GM12878 (cell line): ENCODE measurements at regions not wholly inside any gene's neighbourhood (a gene's known extent, or its start where the extent isn't known, plus 50 kb on each side); places are given as distances from the start of the nearest gene placed in this dataset.

Experiments used
- ATAC-seq: fragments of 200-7000 bp; cut with Tn5 transposase; 3 replicates; pipeline ENCODE4 v1.9.1; 2020; ENCODE audit warnings: mild to moderate bottlenecking, moderate library complexity
- BruUV-seq: library from RNA; stranded (reverse); fragments of 400-500 nt; replicated peaks from 2 replicates; lab custom pipeline; 2021; lab: Mats Ljungman, UMichigan
- CTCF ChIA-PET: fragments of 300-600 bp; sonication (Branson Sonifier 250); formaldehyde crosslinking; extraction: SDS; loops from one replicate; lab custom pipeline; 2021; ENCODE audit warnings: inconsistent platforms; lab: Yijun Ruan, JAX
- POLR2A ChIA-PET: fragments of 350-600 bp; formaldehyde crosslinking; extraction: SDS; loops from one replicate; lab custom pipeline; 2021; ENCODE audit warnings: inconsistent platforms; lab: Charles Lee
- RAD21 ChIA-PET: fragments of 300-600 bp; sonication (Branson Sonifier 250); formaldehyde crosslinking; loops from one replicate; lab custom pipeline; 2023; ENCODE audit warnings: antibody characterized with exemption; ENCODE audit not compliant: unreplicated experiment; lab: Charles Lee
- SMC1A ChIA-PET: fragments of 300-600 bp; sonication (Branson Sonifier 250); formaldehyde crosslinking; loops from one replicate; lab custom pipeline; 2023; ENCODE audit not compliant: unreplicated experiment, uncharacterized antibody; lab: Charles Lee
- DNase-seq: peaks from one replicate; pipeline ENCODE4 v3.0.0-alpha.2; 2011; ENCODE audit warnings: low read depth, low spot score
- FAIRE-seq: peaks from 3 replicates; lab custom pipeline; 2011; peaks lifted over from hg19 to GRCh38; lab: Jason Lieb, UNC
- H2AFZ ChIP-seq: 2 replicates; pipeline ENCODE4 v1.6.0; 2011; ENCODE audit warnings: low read depth, low read length, control low read depth; ENCODE audit not compliant: control insufficient read depth
- H3K27ac ChIP-seq: 2 replicates; pipeline ENCODE4 v1.5.1; 2011; ENCODE audit warnings: control low read depth; ENCODE audit not compliant: control insufficient read depth, insufficient read depth
- H3K27me3 ChIP-seq, 2 experiments: replicated peaks in 1 of 2; 2 replicates each; pipeline versions ENCODE4 v1.6.0 to v1.6.1; 2011; ENCODE audit warnings: low read length in 1 of 2; ENCODE audit not compliant: control insufficient read depth in 2 of 2, insufficient read depth in 2 of 2
- H3K36me3 ChIP-seq, 2 experiments: 2 replicates each; pipeline ENCODE4 v1.5.1; 2011; ENCODE audit warnings: low read length in 1 of 2; ENCODE audit not compliant: control insufficient read depth in 2 of 2, insufficient read depth in 2 of 2
- H3K4me1 ChIP-seq: 2 replicates; pipeline ENCODE4 v1.6.1; 2011; ENCODE audit warnings: mild to moderate bottlenecking, low read length, moderate library complexity, mixed read lengths; ENCODE audit not compliant: control insufficient read depth, insufficient read depth
- H3K4me2 ChIP-seq: 2 replicates; pipeline ENCODE4 v1.6.0; 2011; ENCODE audit warnings: control low read depth; ENCODE audit not compliant: control insufficient read depth, insufficient read depth
- H3K4me3 ChIP-seq: fragments of 200-600 bp; sonication (generic); 2 replicates; pipeline ENCODE4 v1.5.1; 2016
- H3K79me2 ChIP-seq: 2 replicates; pipeline ENCODE4 v1.6.0; 2011; ENCODE audit warnings: low read length; ENCODE audit not compliant: control insufficient read depth, insufficient read depth
- H3K9ac ChIP-seq: 2 replicates; pipeline ENCODE4 v1.8.0; 2011; ENCODE audit warnings: low read length, control low read depth, mixed read lengths; ENCODE audit not compliant: control insufficient read depth, insufficient read depth
- H3K9me3 ChIP-seq: replicated peaks from 3 replicates; pipeline ENCODE4 v1.5.1; 2011; ENCODE audit warnings: mild to moderate bottlenecking, low read length; ENCODE audit not compliant: control insufficient read depth, insufficient read depth
- H4K20me1 ChIP-seq: 2 replicates; pipeline ENCODE4 v1.6.0; 2011; ENCODE audit not compliant: control insufficient read depth, insufficient read depth
- BCL11A ChIP-seq: IDR thresholded peaks from 2 replicates; pipeline ENCODE4 v1.6.1; 2011; ENCODE audit warnings: low read depth, low read length
- NFIC ChIP-seq: IDR thresholded peaks from 2 replicates; pipeline ENCODE4 v1.6.1; 2012; ENCODE audit warnings: low read depth, mild to moderate bottlenecking, inconsistent platforms, low read length, moderate library complexity
- PAX5 ChIP-seq: IDR thresholded peaks from 2 replicates; pipeline ENCODE4 v1.6.1; 2011; ENCODE audit warnings: low read depth, low read length, borderline replicate concordance
- TBL1XR1 ChIP-seq: IDR thresholded peaks from 2 replicates; pipeline ENCODE4 v1.6.1; 2012; ENCODE audit warnings: low read depth, low read length, improper control_type of control experiment
- ZBTB4 ChIP-seq: fragments of 450-650 bp; formaldehyde crosslinking; IDR thresholded peaks from 2 replicates; pipeline ENCODE4 v1.4.0; 2022; ENCODE audit warnings: mild to moderate bottlenecking, moderate library complexity
- ZNF207 ChIP-seq: fragments of 450-650 bp; IDR thresholded peaks from 2 replicates; pipeline ENCODE4 v1.6.1; 2014; ENCODE audit warnings: antibody characterized with exemption, mild to moderate bottlenecking, borderline replicate concordance
- ZNF384 ChIP-seq: IDR thresholded peaks from 2 replicates; pipeline ENCODE4 v1.6.1; 2012; ENCODE audit warnings: low read depth, mild to moderate bottlenecking, low read length, improper control_type of control experiment, borderline replicate concordance
- in situ Hi-C: fragments of 300-500 bp; cut with MboI; formaldehyde crosslinking; loops from 9 replicates; pipeline ENCODE4 v1.14.3; 2018; ENCODE audit warnings: mixed read lengths
- intact Hi-C: fragments of 100-400 bp; cut with micrococcal nuclease; formaldehyde crosslinking; loops from one replicate; pipeline ENCODE4 v1.14.2; 2022; ENCODE audit not compliant: unreplicated experiment

- TF ChIP-seq NFIC (no peak), ZNF384 (no peak)
Measured at GRCh38 chr21:27555996-27556395, 589.1 kb upstream of the ADAMTS5 start (continued).

GRCh38 chr21:27550287-27550686, 583.4 kb upstream of the ADAMTS5 start:
- Histone ChIP-seq H3K4me1 (no peaks in the 10 kb centered on the region), H2AFZ (no peak overlapping the region), H3K9me3 (no peaks in the 10 kb centered on the region), H4K20me1 (no peaks in the 10 kb centered on the region), H3K36me3 (no peaks in the 10 kb centered on the region), H3K79me2 (no peaks in the 10 kb centered on the region), H3K9ac (no peak overlapping the region), H3K4me2 (no peak overlapping the region), H3K27me3 (no peaks in the 10 kb centered on the region), H3K27ac (no peak overlapping the region), H3K4me3 (no peak overlapping the region)
- intact Hi-C loops, result no loop called here
- CTCF ChIA-PET, result no interaction called here
- in situ Hi-C loops, result no loop called here
- RAD21 ChIA-PET, result no interaction called here
- ATAC-seq (no peak), DNase-seq (no peak), FAIRE-seq (no peak)
- POLR2A ChIA-PET, result no interaction called here
- no TSS peak for BruUV-seq
- TF ChIP-seq PAX5, result no peak
- TF ChIP-seq ZBTB4 (CRISPR knock-in tag), result no peak
- no peak for TF ChIP-seq TBL1XR1
- TF ChIP-seq BCL11A, result no peak
- no peak for TF ChIP-seq ZNF207
- SMC1A ChIA-PET, result no interaction called here
